Neural cell (in vitro differentiated cells): ENCODE measurements at regions not wholly inside any gene's neighbourhood (a gene's known extent, or its start where the extent isn't known, plus 50 kb on each side); places are given as distances from the start of the nearest gene placed in this dataset.

Experiments used
- EP300 ChIP-seq: fragments of 450-650 bp; conservative IDR thresholded peaks from 2 replicates; pipeline ENCODE4 v1.6.1; 2014; ENCODE audit warnings: antibody characterized with exemption, mild to moderate bottlenecking, moderate library complexity; ENCODE audit not compliant: poor library complexity, severe bottlenecking
- EZH2 ChIP-seq: fragments of 200-600, 300-800 bp; shearing (Covaris generic), sonication (generic); IDR thresholded peaks from 2 replicates; pipeline ENCODE4 v1.6.1; 2014; ENCODE audit warnings: antibody characterized with exemption, low read length, borderline replicate concordance, mild to moderate bottlenecking; ENCODE audit not compliant: insufficient read depth, poor library complexity, severe bottlenecking
- POLR2AphosphoS5 ChIP-seq: IDR thresholded peaks from 2 replicates; pipeline ENCODE4 v1.6.1; 2012
- TAF1 ChIP-seq: IDR thresholded peaks from 2 replicates; pipeline ENCODE4 v1.6.1; 2012; ENCODE audit warnings: low read depth
- TF ChIP-seq, protein P1 (sequence below): fragments of 450-650 bp; IDR thresholded peaks from 2 replicates; pipeline ENCODE4 v1.5.1; 2014; ENCODE audit warnings: antibody characterized with exemption, mild to moderate bottlenecking, moderate library complexity; ENCODE audit not compliant: poor library complexity, severe bottlenecking

DNA sequence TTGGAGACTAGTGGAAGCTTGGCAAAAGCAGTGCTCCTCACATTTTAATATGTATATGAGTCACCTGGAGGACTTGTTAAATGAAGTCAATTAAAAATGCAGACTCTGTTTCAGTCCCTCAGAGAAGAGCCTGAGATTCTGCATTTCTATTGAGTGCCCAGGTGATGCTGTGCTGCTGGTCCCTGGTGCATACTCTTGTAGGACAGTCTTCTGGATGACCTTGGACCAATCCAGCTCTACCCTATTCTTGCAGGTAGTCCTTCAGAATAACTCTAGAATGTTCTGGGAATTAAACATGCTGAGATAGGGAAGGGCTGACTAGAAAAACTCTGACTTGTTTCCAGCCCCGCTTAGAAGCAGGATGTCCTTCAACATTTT lies 115.9 kb downstream of the CASP12 start:
- TF ChIP-seq TAF1 = no peak
- no peak for TF ChIP-seq EP300
- TF ChIP-seq, protein P1, sequence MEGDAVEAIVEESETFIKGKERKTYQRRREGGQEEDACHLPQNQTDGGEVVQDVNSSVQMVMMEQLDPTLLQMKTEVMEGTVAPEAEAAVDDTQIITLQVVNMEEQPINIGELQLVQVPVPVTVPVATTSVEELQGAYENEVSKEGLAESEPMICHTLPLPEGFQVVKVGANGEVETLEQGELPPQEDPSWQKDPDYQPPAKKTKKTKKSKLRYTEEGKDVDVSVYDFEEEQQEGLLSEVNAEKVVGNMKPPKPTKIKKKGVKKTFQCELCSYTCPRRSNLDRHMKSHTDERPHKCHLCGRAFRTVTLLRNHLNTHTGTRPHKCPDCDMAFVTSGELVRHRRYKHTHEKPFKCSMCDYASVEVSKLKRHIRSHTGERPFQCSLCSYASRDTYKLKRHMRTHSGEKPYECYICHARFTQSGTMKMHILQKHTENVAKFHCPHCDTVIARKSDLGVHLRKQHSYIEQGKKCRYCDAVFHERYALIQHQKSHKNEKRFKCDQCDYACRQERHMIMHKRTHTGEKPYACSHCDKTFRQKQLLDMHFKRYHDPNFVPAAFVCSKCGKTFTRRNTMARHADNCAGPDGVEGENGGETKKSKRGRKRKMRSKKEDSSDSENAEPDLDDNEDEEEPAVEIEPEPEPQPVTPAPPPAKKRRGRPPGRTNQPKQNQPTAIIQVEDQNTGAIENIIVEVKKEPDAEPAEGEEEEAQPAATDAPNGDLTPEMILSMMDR = no peak
- TF ChIP-seq POLR2AphosphoS5 = no peak
- TF ChIP-seq EZH2 = no peak
